Hematopoietic multipotent progenitor cell treated with erythropoietin and hydrocortisone succinate and interleukin-3 and kit ligand, for 4 days (in vitro differentiated cells): ENCODE measurements at regions not wholly inside any gene's neighbourhood (a gene's known extent, or its start where the extent isn't known, plus 50 kb on each side); places are given as distances from the start of the nearest gene placed in this dataset.
"Not testable (repeated sequence)": the region's sequence is repeated elsewhere in the genome, so short reads cannot be mapped to it uniquely, and the experiment has no call there.

Source experiments
- DNase-seq: peaks from one replicate; pipeline ENCODE4 v3.0.0-alpha.2; 2015

DNA sequence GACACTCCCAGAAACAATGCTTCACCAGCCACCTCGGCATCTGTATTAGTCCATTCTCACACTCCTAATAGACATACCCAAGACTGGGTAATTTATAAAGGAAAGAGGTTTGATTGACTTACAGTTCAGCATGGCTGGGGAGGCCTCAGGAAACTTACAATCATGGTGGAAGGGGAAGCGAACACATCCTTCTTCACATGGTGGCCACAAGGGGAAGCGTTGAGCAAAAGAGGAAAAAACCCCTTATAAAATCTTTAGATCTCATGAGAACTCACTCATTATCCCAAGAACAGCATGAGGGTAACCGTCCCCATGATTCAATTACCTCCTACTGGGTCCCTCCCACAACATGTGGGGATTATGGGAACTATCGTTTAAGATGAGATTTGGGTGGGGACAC, 140.9 kb downstream of the LIG4 start:
- peak; percentile 4 for DNase-seq

- no peak for DNase-seq
These were observed 144.4 kb downstream of the LIG4 start for GRCh38 chr13:108070925-108071324.

DNA sequence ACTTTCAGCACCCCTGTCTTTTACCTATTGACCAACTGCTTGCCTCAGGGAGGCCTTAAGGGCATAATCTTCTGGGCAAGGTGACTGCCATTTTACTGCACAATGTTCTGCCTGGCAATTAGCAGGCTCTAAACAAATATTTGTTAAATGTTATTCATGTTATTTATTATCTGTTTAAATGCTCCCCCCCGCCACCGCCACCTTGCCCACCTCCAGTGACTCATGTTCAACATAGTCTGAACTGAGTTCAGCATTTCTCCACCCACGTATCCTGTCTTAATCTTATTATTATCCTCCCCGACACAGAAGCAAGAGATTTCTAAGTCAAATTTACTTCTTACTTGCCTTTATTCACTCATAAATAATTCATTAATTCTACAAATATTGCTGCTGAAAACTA, 144.8 kb downstream of the LIG4 start:
- no peak for DNase-seq

DNA sequence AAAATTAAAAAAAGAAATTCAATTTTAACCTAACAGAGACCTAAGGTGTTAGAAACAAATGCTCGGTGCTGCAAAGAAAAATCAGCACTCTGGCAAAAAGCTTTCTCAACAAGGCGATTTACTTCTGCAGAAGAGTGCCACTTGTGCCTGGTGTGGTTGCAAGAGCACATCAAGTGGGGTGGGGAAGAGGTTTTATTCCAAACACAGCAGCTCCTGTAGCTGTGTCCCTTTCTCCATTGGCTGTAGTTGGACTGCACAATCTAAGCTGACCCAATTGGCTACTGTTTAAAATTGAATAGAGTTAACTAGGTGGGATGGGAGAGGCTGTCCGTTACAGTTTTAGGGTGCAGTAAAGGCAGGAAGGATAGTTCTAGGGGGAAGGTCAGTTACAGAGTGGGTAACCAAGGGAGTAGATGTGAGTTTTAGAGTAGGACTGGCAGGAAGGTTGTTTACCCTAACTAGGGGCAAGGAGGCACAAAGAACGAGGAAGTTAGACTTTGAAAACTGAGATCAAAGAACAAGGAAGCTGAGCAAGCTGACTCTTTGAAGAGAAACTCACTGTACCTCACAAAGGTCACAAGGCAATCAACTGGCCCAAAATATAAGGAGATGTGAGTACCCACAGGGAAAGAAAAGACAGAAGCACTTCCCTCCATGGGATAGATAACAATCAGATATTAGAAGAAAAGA, 145.7 kb downstream of the LIG4 start:
- no peak for DNase-seq

DNA sequence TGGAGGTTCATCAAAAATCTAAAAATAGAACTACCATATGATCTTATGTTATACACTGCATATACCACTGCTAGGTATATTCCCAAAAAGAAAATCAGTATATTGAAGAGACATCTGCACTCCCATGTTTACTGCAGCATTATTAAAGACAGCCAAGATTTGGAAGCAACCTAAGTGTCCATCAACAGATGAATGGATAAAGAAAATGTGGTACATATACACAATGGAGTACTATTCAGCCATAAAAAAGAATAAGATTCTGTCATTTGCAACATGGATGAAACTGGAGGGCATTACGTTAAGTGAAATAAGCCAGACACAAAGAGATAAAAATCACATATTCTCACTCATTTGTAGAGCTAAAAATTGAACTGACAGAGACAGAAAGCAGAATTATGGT, 151.0 kb downstream of the LIG4 start:
- DNase-seq: not testable (repeated sequence)

DNA sequence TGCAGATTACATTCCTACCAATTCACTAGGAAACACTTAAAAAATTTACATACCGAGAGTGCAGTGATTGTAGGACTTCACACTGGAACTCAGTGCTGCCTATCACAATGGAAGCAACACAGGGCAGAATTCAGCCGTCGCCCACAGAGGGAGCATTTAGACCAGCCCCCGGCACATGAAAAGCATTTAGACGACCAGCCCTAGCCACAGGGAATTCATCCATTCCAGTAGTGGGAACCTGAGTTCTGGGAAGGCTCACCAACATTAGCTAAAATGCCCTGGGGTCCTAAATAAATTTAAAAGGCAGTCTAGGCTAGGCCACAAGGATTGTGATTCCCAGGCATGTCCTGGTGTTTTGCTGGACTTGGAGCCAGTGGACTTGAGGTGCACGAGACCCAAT, 155.2 kb downstream of the LIG4 start:
- no peak for DNase-seq

DNA sequence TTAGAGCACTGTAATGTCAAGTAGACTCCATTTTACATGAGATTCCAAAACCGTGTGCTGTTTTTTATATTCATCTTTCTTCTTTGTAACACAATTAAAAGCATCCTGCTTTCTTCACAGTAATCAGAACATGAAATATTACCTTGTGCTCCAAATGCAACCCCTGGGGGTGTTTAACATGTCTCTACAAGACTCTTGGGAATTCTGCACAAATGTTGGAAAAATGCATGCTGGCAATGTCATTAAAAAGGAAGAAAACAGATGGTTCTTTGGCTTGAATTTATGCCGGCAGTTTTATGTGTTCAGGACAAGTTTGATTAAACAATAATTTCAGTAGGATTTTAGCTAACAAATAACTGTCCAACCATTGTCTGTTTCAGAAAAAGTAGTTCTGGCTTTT, 159.1 kb downstream of the LIG4 start:
- DNase-seq: no peak

DNA sequence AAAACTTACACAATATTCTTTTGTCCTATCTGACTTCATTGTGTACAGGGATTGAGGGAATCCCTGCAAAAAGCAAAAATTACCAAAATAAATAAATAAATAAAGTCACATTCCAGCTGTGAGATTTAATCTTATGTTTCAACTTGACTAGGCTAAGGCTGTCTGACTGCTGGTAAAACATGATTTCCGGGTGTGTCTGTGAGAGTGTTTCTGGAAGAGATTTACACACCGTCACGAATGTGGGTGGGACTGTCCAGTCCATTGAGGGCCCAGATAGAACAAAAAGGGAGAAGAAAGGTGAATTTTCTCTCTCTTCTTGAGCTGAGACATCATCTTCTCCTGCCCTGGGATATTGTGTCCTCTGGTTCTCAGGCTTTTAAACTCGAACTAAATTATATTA, 166.1 kb downstream of the LIG4 start:
- no peak for DNase-seq

GRCh38 chr13:108044954-108045353, 170.4 kb downstream of the LIG4 start:
- no peak for DNase-seq

GRCh38 chr13:108042866-108043265, 172.5 kb downstream of the LIG4 start:
- not testable (repeated sequence) for DNase-seq

DNA sequence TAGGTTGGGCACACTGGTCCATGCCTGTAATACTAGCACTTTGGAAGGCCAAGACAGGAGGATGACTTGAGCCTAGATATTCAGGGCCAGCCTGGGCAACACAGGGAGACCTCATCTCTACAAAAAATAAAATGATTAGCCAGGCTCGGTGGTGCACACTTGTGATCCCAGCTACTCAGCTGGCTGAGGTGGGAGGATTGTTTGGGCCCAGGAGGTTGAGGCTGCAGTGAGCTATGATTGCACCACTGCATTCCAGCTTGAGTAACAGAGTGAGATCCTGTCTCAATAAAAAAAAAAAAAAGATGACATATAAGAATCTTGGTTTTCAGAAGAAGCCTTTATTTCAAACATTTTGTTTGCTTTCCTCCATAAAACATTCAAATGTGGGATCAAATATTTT, 178.0 kb downstream of the LIG4 start:
- no peak for DNase-seq

DNA sequence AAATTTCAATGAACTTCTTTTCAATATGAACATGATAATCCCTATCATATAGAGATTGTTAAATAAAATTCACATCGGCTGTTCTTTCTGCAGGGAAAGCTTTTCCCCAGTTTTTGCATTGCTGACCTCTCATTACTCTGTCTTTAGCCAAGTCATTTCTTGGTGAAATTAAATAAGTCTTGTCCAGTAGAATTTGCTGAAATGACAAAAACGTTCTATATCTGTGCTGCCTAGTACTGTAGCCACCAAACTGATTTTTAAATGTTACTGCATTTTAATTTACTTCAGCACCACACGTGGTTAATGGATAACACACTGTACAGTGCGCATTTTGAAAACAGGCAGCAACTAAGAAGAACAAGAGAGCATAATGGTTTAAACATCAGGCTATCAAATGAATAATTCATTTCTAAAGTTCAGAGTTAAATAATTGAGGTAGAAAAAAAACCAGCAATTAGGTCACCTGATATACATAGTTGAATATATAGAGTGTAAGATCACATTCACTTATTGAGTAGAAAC, 178.9 kb downstream of the LIG4 start:
- no peak for DNase-seq

- DNase-seq: no peak
These were observed 180.4 kb downstream of the LIG4 start for GRCh38 chr13:108034909-108035410.

DNA sequence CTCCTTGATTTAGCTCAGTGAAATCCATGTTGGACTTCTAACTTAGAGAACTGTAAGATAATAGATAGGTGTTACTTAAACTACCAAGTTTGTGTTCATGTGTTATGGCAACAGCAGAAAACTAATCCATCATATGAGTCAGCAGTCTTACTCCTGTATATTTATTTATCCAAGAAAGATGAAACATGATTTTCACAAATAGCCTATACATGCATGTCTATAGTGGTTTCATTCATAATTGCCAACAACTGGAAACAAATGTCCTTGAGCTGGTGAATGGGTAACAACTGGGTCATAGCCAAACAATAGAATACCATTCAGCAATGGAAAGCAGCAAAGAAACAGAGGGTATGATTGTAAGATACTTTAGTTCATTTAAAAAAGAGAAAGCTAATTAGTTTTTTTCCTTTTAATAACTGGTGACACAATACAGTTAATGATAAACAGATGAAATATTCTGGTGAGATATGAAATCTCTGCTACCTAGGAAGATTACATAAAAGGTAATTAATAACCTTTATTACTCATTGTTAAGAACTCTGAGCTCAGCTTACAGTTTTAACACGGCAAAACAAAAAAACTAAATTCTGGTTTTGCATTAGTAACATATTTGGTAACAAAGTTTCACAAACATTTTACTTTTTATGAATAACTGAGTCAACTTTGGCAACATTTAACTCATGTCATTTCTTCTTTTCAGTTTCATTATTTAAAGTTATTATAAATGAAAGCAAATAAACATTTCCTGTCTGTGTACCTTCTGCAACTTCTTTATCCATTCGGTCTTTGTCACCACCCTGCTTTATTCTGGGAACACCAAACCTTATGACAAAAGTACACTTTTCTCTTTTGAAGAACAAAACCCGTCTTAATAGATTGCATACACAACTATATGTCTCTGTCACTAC, 181.3 kb downstream of the LIG4 start:
- DNase-seq: no peak

- no peak for DNase-seq
These were observed 183.5 kb downstream of the LIG4 start for GRCh38 chr13:108031865-108032264.

DNA sequence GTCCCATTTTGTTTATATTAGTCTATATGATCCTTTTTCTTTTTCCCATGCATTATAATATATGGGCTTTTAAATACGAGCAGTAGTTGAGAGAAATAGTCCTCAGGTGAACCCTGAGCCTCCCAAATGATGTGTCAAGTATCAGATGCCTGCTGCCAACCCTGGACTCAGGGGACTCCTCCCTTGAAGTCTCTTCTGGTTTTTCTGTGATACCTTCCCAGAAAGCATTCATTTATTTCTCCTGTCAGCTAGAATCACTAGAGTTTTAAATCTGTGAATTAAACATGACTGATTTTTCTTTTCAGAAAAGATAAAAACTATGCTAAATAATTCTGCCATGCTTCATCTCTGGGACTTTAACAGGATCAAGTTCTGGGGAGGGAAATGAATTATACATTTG, 184.6 kb downstream of the LIG4 start:
- DNase-seq: no peak

DNA sequence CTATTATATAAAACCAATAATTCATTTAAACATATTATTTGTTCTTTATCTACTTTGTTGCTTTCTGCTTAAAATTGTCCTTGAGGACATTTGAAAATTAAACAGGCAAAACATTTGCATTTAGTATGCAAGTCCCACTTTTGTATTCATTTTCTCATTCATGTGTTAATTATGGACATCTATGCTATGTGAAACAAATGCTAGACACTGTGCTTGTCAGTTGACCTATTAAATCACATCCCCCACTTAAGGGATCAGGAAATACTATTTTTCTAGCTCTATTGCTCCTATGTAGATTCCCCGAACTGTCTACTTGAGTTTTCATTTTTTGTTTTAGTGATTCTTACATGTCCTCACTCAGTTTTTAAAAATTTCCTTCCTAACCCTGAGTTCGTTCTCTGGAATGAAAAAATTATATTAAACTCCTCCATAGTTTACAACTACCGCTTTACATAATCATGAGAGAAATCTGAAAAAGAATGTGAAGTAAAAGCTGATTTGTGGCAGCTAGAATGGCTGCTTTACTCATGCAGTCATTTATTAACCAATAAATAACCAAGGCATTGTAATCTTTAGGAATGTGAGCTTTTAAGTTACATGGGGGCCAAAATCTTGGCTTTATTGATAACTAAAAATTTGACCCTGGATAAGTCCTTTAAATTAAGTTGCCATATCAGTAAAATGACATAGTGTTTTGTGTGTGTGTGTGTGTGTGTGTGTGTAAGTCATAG, 188.5 kb downstream of the LIG4 start:
- DNase-seq: no peak

GRCh38 chr13:108020027-108020426, 195.3 kb downstream of the LIG4 start:
- no peak for DNase-seq

DNA sequence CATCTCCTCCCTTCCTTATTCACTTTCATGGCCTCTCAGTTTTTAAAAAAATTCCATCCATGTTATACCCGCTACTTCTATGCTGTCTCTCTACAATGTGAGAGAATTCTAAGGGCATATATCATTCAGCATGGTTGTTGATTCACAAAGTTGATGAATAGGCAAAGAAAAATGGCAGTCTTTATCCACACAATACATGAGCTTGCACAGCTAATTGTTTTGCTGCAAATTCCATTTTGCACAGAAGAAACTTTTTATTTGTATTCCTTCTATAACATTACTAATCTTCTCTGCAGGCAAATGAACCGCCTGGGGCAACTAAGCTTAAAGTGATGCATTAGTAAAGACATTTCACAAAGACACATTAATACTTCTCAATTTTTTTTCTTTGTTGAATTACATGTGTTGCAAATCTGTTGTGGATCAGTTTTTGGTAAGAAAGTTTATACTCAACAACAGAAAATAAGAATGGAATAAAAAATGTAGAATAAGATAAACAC, 196.9 kb downstream of the LIG4 start:
- no peak for DNase-seq

GRCh38 chr13:108006619-108007018, 208.7 kb downstream of the LIG4 start:
- no peak for DNase-seq

- DNase-seq: no peak
These were observed 210.1 kb downstream of the LIG4 start for GRCh38 chr13:108005231-108005630.

DNA sequence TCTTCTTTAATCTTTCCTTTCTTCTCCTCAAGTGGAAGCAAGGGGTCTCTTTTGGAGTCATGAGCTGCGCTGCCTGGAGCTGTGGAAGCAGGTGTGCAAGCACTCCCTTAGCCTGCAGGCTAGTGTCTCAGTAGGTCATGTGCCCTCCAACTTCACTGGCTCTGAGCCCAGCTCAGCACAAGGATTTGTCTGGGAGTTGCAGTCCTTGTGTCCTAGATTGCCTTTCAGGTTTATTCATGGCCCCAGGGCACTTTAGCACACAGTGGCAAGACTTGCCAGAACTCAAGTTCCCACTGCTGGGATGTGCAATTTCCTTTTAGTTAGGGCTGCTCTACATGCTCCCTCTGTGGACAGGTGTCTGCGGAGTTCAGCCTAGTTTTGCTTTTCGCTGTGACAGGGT, 211.7 kb downstream of the LIG4 start:
- no peak for DNase-seq

DNA sequence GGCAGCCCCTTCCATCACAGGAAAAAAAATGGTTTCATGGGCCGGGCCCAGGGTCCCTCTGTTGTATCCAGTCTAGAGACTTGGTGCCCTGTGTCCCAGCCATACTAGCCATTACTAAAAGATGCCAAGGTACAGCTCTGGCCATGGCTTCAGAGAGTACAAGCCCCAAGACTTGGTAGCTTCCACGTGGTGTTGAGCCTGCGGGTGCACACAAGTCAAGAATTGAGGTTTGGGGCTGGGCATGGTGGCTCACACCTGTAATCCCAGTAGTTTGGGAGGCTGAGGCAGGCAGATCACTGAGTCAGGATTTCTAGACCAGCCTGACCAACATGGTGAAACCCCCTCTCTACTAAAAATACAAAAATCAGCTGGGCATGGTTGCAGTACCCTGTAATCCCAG, 214.3 kb downstream of the LIG4 start:
- DNase-seq: no peak
